PC-3 (cell line): ENCODE measurements at regions not wholly inside any gene's neighbourhood (a gene's known extent, or its start where the extent isn't known, plus 50 kb on each side); places are given as distances from the start of the nearest gene placed in this dataset.

Source experiments
- CTCF ChIP-seq: fragments of 300-600 bp; sonication (generic); conservative IDR thresholded peaks from 2 replicates; pipeline ENCODE4 v1.5.1; 2017; ENCODE audit warnings: antibody characterized with exemption, low read depth, mild to moderate bottlenecking, low read length
- EZH2 ChIP-seq: fragments of 300-600 bp; sonication (generic); IDR thresholded peaks from one replicate; pipeline ENCODE4 v1.6.1; 2017; ENCODE audit warnings: antibody characterized with exemption, mild to moderate bottlenecking, low read length; ENCODE audit not compliant: unreplicated experiment

- no peak for TF ChIP-seq CTCF
- TF ChIP-seq EZH2, result no peak
Observed at GRCh38 chr12:60872219-60872618, 1276.4 kb downstream of the SLC16A7 start.
